CD14-positive monocyte (primary cell): ENCODE measurements at regions not wholly inside any gene's neighbourhood (a gene's known extent, or its start where the extent isn't known, plus 50 kb on each side); places are given as distances from the start of the nearest gene placed in this dataset.

Source experiments
- DNase-seq, 3 donors: peaks; one replicate each; pipeline ENCODE4 v3.0.0-alpha.2; 2011 to 2022
- H2AFZ ChIP-seq: 2 replicates; pipeline ENCODE4 v1.6.0; 2012; ENCODE audit warnings: mild to moderate bottlenecking, low read depth, low read length, inconsistent platforms; ENCODE audit not compliant: insufficient read depth, poor library complexity, severe bottlenecking
- H3K27ac ChIP-seq, 2 donors: 1 replicate in 1 of 2; 2 replicates in 1 of 2; pipeline ENCODE4 v1.5.1; 2012 to 2013; ENCODE audit warnings: low read length in 2 of 2, control low read depth in 1 of 2, inconsistent platforms in 1 of 2, low read depth in 1 of 2, mild to moderate bottlenecking in 1 of 2
- H3K27me3 ChIP-seq, 2 donors: one replicate each; pipeline versions ENCODE4 v1.6.0 to v1.6.1; 2011 to 2013; ENCODE audit warnings: low read length in 2 of 2; ENCODE audit not compliant: control insufficient read depth in 2 of 2, insufficient read depth in 2 of 2
- H3K36me3 ChIP-seq, 2 donors: replicated peaks in 1 of 2; 1 replicate in 1 of 2; 2 replicates in 1 of 2; pipeline versions ENCODE4 v1.5.1 to v1.6.1; 2012 to 2013; ENCODE audit warnings: low read length in 2 of 2, control low read depth in 1 of 2, inconsistent platforms in 1 of 2, mild to moderate bottlenecking in 1 of 2; ENCODE audit not compliant: insufficient read depth in 2 of 2, control insufficient read depth in 1 of 2
- H3K4me1 ChIP-seq, 2 donors: 1 replicate in 1 of 2; 2 replicates in 1 of 2; pipeline versions ENCODE4 v1.5.1 to v1.6.1; 2012 to 2013; ENCODE audit warnings: low read length in 2 of 2, control low read depth in 1 of 2, inconsistent platforms in 1 of 2, mild to moderate bottlenecking in 1 of 2, moderate library complexity in 1 of 2; ENCODE audit not compliant: insufficient read depth in 2 of 2, control insufficient read depth in 1 of 2
- H3K4me2 ChIP-seq: replicated peaks from 2 replicates; pipeline ENCODE3; 2012; ENCODE audit warnings: low read length, moderate library complexity, mild to moderate bottlenecking; ENCODE audit not compliant: poor library complexity, severe bottlenecking; ENCODE audit errors: extremely low read depth
- H3K4me3 ChIP-seq, 3 experiments: fragments of 200-600 bp in 1 of 3; sonication (generic) in 1 of 3; replicated peaks in 1 of 3; 1 replicate in 2 of 3; 2 replicates in 1 of 3; pipeline ENCODE4 v1.5.1; 2011 to 2013; ENCODE audit warnings: low read length in 3 of 3, mild to moderate bottlenecking in 3 of 3, control low read depth in 2 of 3, low read depth in 2 of 3, inconsistent platforms in 1 of 3, moderate library complexity in 1 of 3
- H3K79me2 ChIP-seq: 2 replicates; pipeline ENCODE4 v1.6.0; 2012; ENCODE audit warnings: mild to moderate bottlenecking, control low read depth, inconsistent platforms, low read length, moderate library complexity; ENCODE audit not compliant: insufficient read depth
- H3K9ac ChIP-seq: 2 replicates; pipeline ENCODE4 v1.6.0; 2017; ENCODE audit warnings: low read length, mild to moderate bottlenecking; ENCODE audit not compliant: insufficient read depth, poor library complexity, severe bottlenecking
- H3K9me3 ChIP-seq, 2 donors: replicated peaks in 1 of 2; 1 replicate in 1 of 2; 2 replicates in 1 of 2; pipeline versions ENCODE4 v1.5.1 to v1.6.1; 2012 to 2013; ENCODE audit warnings: low read length in 2 of 2, control low read depth in 1 of 2; ENCODE audit not compliant: control insufficient read depth in 1 of 2, insufficient read depth in 1 of 2
- H4K20me1 ChIP-seq: 2 replicates; pipeline ENCODE4 v1.6.0; 2012; ENCODE audit warnings: mild to moderate bottlenecking, low read length, control low read depth, moderate library complexity; ENCODE audit not compliant: insufficient read depth
- H3K27ac Mint-ChIP-seq, 7 donors: one replicate each; pipeline ENCODE4 v1.8.0; 2020; ENCODE audit warnings: mild to moderate bottlenecking in 7 of 7, mixed read lengths in 7 of 7, moderate library complexity in 6 of 7, inconsistent platforms in 2 of 7
- H3K27me3 Mint-ChIP-seq, 3 donors: one replicate each; pipeline ENCODE4 v1.8.0; 2021 to 2022; ENCODE audit warnings: low read depth in 3 of 3, mild to moderate bottlenecking in 3 of 3, mixed read lengths in 3 of 3, moderate library complexity in 3 of 3, inconsistent platforms in 1 of 3
- H3K36me3 Mint-ChIP-seq, 2 donors: one replicate each; pipeline ENCODE4 v1.8.0; 2020; ENCODE audit warnings: mixed read lengths in 2 of 2, inconsistent platforms in 1 of 2, mild to moderate bottlenecking in 1 of 2
- H3K4me1 Mint-ChIP-seq: one replicate; pipeline ENCODE4 v1.8.0; 2020; ENCODE audit warnings: mild to moderate bottlenecking, mixed read lengths
- H3K4me3 Mint-ChIP-seq, 2 donors: one replicate each; pipeline ENCODE4 v1.8.0; 2020; ENCODE audit warnings: mild to moderate bottlenecking in 2 of 2, mixed read lengths in 2 of 2, moderate library complexity in 1 of 2
- H3K9me3 Mint-ChIP-seq, 7 donors: one replicate each; pipeline ENCODE4 v1.8.0; 2020 to 2022; ENCODE audit warnings: mixed read lengths in 7 of 7, mild to moderate bottlenecking in 6 of 7, moderate library complexity in 6 of 7, inconsistent platforms in 2 of 7
- CTCF ChIP-seq: fragments of 200-600 bp; IDR thresholded peaks from one replicate; pipeline ENCODE4 v1.8.0; 2022; ENCODE audit warnings: antibody characterized with exemption, mild to moderate bottlenecking
- WGBS: methylation state at CpG from one replicate; pipeline ENCODE4 v1.1.5; 2013; ENCODE audit warnings: missing lambda C conversion rate; ENCODE audit not compliant: insufficient coverage; 5-methylcytosine and 5-hydroxymethylcytosine counted together
- intact Hi-C, 2 donors: fragments of 100-400 bp; cut with micrococcal nuclease; formaldehyde crosslinking; loops; one replicate each; pipeline versions ENCODE4 v1.15.0 to v1.15.1; 2023

DNA sequence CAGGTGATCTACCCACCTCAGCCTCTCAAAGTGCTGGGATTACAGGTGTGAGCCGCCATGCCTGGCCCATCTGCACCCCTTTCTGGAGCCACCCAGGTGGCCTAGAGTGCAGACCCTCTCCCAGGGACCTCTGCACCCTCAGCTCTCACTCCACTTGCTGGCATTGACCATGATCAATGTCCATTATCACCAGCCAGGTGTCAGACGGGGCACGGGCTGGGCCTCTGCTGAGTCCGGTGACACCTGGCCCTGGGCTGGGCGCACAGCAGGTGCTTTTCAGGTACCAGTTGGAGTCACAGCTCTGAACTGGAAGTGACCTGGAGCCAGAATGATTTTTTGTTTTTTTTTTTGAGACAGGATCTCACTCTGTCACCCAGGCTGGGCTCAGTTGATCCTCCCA is 91.8 kb upstream of the PMEPA1 start:
- no peak overlapping the region for H3K27ac ChIP-seq

GRCh38 chr20:57800791-57801430 is 91.1 kb upstream of the PMEPA1 start:
- H3K4me1 Mint-ChIP-seq: no peaks in the 10 kb centered on the region
- Histone ChIP-seq H3K4me3 (no peak overlapping the region), H3K79me2 (no peaks in the 10 kb centered on the region), H3K27ac (no peak overlapping the region), H3K4me2 (no peak overlapping the region), H4K20me1 (no peaks in the 10 kb centered on the region), H3K4me1 (no peaks in the 10 kb centered on the region), H3K36me3 (no peaks in the 10 kb centered on the region), H2AFZ (no peak overlapping the region), H3K9ac (no peak overlapping the region), H3K27me3 (no peaks in the 10 kb centered on the region), H3K9me3 (no peaks in the 10 kb centered on the region)
- H3K27me3 Mint-ChIP-seq: peaks cover 1 to 4% (median 3%) of the 10 kb centered on the region in 3 donors
- no peaks in the 10 kb centered on the region for H3K36me3 Mint-ChIP-seq
- H3K4me3 Mint-ChIP-seq: no peak overlapping the region
- intact Hi-C loops: no loop called here
- TF ChIP-seq CTCF: no peak
- H3K9me3 Mint-ChIP-seq: no peaks in the 10 kb centered on the region
- no peak for DNase-seq
- no peak overlapping the region for H3K27ac Mint-ChIP-seq
- 96% methylated on average over 12 of the region's 17 CpGs for WGBS

More for the DNA sequence above, 91.8 kb upstream of the PMEPA1 start:
- peaks cover 1 to 4% (median 3%) of the 10 kb centered on the region in 3 donors for H3K27me3 Mint-ChIP-seq
- no peak overlapping the region for H2AFZ ChIP-seq
- DNase-seq: no peak
- no peaks in the 10 kb centered on the region for H3K9me3 ChIP-seq
- H4K20me1 ChIP-seq: no peaks in the 10 kb centered on the region
- H3K79me2 ChIP-seq: no peaks in the 10 kb centered on the region
- H3K27ac Mint-ChIP-seq: no peak overlapping the region
- H3K4me1 ChIP-seq: no peaks in the 10 kb centered on the region
- no peaks in the 10 kb centered on the region for H3K36me3 Mint-ChIP-seq
- intact Hi-C loops: no loop called here
- no peak overlapping the region for H3K4me3 ChIP-seq
- no peak overlapping the region for H3K9ac ChIP-seq
- H3K9me3 Mint-ChIP-seq: no peaks in the 10 kb centered on the region
- no peak overlapping the region for H3K4me3 Mint-ChIP-seq
- H3K36me3 ChIP-seq: no peaks in the 10 kb centered on the region
- 74% methylated on average over 5 of the region's 5 CpGs for WGBS
- H3K27me3 ChIP-seq: no peaks in the 10 kb centered on the region
- H3K4me1 Mint-ChIP-seq: no peaks in the 10 kb centered on the region
- H3K4me2 ChIP-seq: no peak overlapping the region
- no peak for TF ChIP-seq CTCF
